ENCODE measurements at regions not wholly inside any gene's neighbourhood (a gene's known extent, or its start where the extent isn't known, plus 50 kb on each side); places are given as distances from the start of the nearest gene placed in this dataset.

DNA sequence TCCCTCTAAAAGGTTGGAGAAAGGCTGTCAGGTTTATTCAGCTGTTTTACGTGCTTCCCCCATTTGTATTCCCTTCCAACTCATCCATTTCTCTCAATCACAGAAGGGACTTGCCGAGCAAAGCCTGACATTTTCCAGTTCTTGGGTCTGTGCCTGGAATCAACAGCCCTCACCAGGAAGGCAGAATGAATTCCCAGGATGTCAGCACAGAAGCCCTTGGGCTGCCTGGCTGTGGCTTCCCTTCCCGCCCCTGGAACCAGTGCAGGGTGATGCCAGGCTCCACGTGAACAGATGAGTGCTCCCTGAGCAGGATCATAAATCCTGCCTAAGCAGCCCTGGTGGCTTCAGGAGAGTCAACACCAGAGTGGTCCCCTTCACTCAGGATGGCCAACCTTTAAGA lies 86.1 kb upstream of the CD83 start:
- DNase-seq (ENCODE audit: low spot score): no peak

DNA sequence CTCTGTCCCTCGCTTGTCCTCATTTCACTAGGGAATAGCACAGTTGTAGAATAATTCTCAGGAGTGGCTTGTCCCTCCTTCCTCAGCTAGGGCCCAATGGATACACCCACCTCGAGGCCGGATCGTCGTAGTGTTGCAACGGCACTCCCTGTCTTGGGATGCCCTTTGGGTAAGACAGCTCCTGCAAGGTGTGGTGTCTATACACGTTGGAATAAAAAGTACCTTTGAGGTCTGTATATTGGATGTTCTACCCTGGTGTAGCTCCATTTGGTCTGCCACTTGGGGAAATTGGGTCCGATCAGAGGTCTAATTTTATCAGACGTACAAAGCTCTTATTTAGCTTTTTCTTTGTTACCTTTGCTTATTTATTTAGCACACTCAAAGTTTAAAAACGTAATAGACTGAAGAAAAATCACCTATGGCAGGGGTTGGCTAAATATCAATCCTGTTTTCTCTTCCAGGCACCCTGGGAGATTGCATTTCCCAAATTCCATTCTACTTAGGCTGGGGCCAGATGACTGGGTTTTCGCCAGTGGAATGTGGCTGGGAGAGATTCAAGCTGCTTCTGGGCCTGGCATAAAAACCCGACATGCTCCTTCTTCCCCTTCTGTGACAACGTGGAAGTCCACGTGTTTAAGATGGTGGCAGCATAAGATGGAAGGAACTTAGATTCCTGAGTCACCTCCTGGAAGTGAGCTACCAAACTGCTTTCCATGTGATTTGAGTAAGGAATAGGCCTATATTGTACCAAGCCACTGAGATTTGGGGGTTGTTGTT lies 82.3 kb upstream of the CD83 start:
- DNase-seq (ENCODE audit: low spot score): no peak

DNA sequence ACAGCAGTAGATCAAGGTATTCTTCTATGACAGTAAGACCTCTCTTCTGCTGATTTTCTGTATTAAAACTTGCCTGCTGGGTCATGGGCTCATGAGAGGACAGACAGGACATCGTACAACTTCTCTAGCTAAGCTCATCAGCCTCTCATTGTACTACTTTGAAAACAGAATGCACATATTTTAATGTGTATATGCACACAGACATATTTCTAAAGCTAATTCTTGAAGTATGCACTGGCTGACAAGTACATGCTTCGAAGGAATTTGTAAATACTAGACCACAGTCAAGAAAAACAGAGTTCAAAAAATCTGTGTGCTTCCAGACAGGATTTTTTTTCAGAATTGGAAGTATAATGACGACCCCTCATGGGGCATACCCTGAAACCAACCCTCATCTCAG lies 81.7 kb upstream of the CD83 start:
- no peak for DNase-seq (ENCODE audit: low spot score)

DNA sequence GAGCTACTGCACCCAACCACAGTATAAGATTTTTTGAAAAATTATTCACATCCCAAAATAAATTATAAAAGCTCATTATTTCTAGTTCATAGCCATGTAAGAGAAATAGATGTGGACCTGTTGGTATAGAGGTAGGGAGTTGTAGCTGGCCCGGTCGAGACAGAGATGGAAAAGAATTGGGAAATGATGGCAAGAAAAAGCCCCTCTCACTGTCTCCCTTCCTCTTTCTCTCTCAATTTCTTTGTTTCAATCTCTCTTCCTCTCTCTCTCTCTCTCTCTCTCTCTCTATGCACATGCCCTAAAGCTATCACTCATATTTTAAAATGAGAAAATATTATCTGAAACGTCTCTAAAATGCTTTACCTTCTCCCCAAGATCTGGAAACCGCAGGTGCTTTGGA lies 80.7 kb upstream of the CD83 start:
- DNase-seq (ENCODE audit: low spot score): no peak

DNA sequence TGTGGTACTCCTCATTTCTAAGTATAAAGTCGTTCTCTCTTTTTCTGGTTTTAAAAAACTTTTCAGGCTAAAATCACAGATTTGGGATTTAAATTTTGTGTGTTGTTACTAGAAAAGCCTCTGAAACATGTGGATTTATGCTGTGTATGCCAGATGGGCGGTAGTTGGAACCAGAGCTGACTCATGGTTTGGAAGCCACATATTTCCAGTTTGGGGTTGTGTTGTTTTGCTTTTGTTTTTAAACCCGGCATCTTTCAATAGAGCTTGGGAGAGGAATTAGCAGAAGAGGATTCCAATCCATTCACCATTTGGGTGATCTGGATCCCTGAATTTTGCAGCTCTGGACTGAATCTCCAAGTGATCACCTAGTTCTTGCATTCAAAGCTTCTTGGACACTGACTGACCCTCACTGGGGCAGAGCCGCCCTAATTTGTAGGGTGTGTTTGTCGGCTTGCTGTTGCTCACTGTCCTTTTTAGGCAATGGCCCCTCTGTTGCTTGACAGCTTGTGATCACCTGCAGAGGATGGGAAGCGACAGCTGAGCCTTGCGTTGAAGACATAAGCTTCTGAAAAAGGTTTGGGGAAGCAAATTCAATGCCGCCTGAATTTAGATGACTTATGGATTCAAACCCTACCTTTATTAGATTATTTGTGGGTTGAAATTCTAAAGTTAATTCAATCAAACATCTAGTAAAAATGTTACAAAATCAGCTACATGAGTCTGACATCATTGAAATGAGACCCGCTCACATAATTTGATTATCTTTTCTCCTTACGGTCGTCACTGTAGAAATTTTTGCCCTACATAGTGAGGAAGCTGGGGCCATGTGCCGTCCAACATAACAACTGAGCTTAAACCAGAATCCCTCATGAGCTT lies 79.9 kb upstream of the CD83 start:
- no peak for DNase-seq (ENCODE audit: low spot score)

DNA sequence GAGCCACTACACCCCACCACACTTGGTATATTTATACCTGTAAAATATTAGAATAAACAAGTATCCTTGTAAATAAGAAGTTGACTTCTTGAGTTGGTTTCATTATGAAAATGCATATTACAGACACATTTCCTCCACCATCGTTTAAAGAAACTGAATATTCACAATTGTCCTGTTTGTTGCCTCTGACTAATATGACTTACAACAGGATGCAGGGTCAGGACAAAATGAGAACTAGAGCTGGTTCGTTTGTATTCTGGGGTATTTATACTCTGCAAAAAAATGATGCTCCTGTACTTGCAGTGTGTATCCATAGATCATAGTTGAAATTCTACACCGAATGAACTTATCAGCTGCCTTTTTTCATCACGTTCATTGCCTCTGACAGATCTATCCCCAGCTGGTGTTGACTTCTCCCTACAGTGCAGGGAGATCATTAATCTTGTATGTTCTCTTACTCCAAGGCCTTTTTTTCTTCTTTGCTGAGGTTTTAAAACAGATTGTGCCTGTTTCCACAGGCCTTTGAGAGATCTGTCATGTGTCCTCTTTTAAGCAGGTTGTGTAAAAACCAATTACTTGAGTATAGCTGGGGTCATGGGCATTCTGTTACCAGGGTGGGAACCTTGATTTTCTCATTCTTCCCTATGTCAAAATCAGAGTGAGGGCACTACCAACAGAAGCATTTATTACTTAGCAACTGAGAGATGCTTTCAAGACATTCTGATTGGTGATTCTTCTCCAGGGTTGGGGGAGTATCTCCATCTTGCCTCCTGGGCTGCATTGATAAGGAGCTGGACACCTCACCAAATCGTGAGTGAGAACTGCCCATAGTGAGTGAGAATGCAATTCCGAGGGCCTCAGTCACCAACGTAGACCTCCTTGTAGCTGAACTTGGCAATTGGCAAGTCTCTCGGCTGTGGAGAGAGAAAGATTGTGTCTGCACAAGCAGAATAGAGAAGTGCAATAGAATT lies 78.8 kb upstream of the CD83 start:
- DNase-seq (ENCODE audit: low spot score): no peak

DNA sequence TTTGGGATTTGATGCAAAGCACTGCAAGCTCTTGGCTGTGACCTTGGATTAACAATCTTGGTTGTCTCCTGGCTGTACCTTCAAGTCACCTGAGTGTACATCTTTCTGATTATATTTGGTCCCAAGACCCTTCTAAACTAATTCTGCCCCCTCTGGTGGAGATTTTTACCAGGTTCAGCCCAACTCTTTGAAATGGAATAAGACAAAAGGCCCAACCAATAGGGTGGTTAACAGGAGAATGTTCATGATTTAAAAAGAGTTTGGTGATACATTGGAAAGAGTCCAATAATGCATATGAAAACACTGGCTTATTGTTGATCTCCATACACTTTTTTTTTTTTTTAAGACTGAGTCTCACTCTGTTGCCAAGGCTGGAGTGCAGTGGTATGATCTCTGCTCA lies 77.5 kb upstream of the CD83 start:
- peak; percentile 20 for DNase-seq (ENCODE audit: low spot score)

DNA sequence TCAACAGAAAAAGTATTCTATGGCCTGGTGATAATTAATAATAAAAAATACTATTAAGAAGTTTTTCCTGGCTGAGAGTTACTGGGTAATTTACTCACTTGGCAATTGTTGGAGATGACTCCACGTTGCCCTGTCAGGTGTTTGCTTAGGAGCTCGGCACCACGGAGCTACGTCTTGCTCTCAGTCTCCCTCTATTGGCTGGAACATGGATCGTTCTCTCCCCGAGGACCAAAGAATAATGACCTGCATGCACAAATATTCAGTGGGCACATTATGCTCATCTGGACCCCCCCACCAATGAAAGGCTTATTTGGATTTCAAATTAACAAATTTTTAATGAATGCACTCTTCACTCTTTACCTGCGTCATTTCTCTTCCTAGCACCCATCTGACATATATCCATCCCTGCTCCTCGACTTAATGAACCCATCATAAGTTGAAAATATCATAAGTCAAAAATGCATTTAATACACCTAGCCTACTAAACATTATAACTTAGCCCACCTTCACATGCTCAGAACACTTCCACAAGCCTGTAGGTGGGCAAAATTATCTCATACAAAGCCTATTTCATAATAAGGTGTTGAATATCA lies 71.0 kb upstream of the CD83 start:
- DNase-seq (ENCODE audit: low spot score): peak; percentile 71

DNA sequence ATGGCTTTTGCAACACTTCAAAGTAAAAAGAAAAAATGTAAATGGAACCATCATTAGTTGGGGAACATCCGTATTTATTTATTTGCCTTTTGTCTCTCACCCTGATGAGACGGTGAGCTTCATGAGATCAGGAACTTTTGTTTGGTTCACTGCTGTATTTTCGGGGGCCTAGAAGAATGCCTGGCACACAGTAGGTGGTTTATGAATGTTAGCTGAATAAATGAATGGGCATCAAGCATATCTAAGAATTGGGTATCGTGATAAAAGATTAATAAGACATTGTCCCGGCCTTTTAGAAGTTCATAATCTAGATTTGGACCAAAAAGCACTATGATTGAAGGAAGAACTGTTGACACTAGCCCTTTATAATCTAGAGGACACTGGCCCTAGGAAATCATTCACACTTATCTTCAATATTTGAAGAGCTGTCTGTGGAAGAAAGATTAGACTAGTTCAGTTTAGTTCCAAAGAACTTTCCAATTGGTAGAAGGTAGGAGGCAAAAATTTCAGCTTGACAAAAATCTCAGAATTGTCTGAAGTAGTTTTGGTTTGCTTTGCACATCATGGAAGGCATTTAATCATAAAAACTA lies 70.3 kb upstream of the CD83 start:
- DNase-seq (ENCODE audit: low spot score): no peak

DNA sequence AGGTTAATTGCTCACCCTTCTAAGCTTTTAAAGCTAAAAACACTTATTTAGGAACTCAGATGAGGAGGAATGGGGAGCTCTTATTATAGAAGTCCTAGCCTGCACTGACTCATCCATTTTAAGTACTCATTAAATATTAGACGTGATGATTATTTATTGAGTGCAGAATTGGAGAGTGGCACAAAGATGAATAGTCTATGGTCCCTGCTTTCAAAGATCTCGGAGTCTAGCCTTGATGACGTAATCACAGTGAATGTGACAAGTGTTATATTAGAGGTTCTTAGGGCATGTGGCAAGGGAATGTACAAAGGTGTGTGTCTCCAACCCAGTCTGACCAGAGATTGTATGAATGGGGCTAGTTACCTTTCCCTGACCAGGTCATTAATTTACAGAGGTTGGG lies 68.7 kb upstream of the CD83 start:
- no peak for DNase-seq (ENCODE audit: low spot score)

DNA sequence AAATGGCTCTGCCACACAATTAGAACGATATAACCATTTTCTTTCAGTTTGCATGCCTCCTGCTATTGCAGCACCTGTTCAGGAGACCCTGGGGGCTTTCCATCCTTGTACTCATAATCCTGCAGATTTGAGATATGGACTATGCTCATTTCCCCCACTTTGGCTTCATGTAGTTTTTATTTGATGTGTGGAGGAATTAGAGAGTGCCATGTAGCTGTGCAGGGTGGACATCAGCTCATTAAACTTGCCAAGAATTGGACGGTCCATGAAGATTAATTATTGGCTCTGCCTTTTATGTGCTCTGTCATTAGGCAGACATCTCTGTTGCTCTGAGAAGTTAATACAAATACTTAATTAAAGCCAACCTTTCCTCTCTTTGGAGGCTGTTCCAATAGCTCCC lies 66.2 kb upstream of the CD83 start:
- DNase-seq (ENCODE audit: low spot score): no peak

DNA sequence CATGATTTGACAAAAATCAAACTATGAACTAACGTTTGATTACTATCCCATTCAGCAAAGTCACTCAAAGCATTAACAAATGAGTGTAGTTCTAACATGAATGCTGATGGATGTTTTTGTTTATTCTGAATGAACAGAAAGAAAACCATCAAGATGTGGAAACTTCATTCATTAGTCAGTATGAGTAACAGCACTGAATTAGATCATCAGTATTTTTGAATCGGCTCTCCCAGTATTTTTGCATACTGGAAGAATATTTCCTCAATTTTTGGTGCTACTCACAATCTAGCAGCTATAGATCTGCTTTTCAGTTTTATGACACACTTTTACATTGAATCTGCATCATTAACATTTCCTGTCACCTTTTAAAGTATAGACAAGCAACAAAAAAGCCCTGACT lies 63.8 kb upstream of the CD83 start:
- no peak for DNase-seq (ENCODE audit: low spot score)

DNA sequence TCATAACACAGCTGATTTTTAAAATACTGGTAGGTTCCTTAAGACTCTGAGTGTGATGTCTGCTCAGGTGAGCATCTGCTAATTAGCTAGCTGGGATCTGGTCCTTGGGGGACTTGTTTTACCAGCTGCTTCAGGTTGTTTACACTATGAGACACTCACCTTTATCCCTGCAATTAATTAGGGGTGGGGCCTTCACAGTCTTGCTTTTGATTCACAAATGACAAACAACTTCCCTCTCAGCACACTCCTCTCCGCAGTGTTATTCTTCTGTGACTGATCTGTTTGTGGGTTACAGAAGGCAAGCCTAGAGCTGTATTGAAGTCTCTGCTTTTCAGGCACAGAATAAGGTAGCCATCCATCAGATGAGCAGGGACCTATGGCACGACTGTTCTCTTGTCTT lies 62.0 kb upstream of the CD83 start:
- no peak for DNase-seq (ENCODE audit: low spot score)

DNA sequence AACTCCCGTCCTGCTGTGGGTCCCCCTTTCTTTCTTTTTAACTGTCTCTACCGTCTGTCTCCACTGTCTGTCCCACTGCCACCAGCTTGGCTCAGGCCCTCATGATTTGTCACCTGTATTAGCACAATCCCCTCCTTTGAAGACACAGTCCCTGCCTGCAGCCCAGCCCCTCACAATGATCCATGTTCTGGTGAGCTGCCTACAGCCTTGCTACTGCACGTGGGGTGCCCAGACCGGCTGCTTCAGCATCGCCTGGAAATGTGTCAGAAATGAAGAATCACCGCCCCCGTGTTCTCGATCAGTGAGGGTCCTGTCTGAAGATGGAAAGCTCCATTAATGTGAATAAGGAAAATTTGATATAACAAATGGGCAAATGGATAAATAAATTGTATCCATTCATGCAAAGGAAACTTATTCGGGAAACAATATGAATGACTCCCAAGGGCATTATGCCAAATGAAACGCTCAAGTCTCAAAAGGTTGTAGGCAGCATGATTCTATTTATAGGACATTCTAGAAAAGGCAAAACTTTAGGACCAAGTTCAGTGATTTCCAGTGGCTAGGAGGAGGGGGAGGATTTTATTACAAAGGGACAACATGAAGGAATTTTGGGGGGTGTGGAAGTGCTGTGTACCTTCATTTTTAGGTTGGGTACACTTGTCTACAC lies 59.4 kb upstream of the CD83 start:
- no peak for DNase-seq (ENCODE audit: low spot score)

DNA sequence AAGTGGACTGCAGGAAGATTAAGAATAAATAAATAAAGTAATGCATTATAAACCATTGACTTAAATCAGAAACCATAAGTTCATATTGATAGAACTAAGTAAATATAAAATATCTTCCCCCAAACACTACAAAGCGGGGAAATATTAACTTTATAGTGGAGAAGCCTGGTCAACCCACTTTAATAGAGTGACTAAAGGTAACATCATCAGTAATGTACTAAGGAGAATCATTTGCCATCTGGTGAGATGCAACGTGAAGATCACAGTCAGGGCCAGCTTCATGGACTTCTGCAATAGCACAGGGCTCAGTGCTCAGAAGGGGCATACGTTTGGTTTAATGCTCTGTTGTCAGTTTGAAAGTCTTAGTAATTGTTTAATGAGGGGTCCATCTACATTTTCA lies 58.8 kb upstream of the CD83 start:
- no peak for DNase-seq (ENCODE audit: low spot score)

DNA sequence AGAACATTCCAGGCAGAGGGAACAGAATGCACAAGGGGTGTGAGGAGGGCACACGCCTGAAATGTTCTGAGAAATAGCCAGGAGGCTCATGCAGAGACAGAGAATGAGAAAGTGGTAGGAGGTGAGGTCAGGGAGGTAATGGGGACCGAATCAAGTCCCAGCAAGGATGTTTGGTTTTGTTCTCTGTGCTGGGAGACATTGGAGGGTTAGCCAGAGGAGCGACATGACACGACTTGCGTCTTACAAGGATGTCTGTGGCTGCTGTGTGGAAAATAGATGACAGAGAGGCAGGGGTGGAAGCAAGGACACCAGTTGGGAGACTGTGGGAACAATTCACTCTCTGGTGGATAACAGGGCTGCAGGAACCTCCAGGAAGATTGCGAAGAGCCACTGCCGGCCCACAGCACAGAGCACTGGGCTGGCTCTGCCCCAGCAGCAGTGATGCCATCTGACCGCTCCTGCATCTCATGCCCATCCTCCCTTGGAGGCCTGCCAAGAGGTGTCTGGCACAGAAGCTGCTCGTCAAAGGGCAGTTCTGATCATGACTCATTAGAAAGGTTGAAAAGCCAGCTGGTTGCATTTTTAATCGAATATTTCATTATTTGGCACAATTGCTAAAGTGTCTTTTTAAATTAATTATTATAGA lies 57.7 kb upstream of the CD83 start:
- DNase-seq (ENCODE audit: low spot score): no peak

DNA sequence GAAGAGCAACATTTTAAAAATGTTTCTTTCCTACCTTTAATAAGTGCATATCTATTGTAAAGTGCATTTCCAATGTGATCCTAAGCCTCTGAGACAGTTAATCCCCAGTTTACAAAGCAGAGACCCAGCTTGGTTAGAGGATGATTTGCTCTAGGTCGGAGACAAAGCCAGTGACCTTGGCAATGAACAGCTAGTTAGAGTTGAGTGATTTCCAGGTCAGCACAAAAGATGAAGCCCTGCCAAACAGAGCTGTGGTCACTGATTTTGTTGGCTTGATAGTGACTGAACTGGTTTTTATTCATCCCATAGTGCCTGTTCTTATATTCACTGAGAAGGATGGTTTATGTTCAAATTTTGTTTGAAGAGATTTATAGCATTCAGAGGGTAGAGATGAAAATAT lies 56.6 kb upstream of the CD83 start:
- DNase-seq (ENCODE audit: low spot score): no peak

DNA sequence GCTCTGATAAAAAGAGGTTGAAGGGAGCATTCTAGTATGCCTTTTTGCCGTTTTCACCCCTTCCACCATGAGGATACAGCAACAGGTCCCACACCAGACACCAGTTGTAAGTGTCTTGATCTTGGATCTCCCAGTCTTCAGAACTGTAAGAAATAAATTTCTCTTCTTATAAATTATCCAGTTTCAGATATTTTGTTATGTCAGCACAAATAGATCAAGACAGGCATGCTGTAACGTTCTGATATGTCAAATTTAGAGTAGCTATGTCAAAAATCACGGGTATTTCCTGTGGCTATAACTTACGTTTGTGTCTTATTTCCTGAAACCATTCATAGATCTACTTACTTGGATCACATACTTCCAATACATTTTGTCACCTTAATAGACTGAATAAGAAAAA lies 55.9 kb upstream of the CD83 start:
- no peak for DNase-seq (ENCODE audit: low spot score)

DNA sequence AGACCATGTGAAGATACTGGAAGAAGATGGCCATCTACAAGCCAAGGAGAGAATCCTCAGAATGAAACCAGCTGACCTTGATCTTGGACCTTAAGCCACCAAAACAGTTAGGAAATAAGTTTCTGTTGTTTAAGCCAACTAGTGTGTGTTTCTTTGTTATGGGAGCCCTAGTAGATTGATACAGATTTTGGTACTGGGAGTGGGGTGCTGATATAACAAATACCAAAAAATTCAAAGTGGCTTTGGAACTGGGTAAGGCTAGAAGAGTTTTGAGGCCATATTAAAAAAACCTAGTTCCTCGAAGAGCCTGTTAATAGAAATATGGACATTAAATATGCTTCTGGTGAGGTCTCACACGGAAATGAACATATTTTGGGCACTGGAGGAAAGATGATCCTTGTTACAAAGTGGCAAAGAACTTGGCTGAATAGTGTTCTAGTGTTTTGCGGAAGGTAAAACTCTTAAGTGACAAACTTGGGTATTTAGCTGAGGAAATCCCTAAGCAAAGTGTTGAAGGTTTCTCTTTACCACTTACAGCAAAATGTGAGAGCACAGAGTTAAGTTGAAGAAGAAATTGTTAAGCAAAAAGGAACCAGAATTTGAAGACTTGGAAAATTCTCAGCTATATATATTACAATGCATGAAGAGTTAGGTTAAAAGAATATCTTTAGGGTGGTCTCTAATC lies 55.1 kb upstream of the CD83 start:
- DNase-seq (ENCODE audit: low spot score): no peak

DNA sequence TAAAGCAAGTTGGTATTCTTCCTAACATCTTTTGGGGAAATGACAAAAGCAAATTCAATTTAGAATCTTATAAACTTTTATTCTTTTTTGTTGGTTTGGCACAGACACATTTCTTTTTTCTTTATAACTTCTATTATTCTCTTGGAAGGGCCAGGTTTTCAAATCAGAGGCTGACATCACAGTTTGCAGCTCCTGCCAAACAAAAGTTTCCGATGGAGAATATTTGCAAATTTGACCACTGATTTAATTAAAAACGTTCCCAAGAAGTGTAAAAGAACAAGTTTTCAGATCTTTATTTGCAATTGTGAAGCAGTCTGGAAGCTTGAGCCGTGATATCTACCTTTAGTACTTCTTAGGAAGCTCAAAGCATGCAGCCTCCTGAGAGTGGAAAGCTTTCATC lies 53.8 kb upstream of the CD83 start:
- no peak for DNase-seq (ENCODE audit: low spot score)
